ENCODE measurements at regions not wholly inside any gene's neighbourhood (a gene's known extent, or its start where the extent isn't known, plus 50 kb on each side); places are given as distances from the start of the nearest gene placed in this dataset.
A peak's percentile ranks its signal among the peaks of the same experiment; 100 is the strongest.

DNA sequence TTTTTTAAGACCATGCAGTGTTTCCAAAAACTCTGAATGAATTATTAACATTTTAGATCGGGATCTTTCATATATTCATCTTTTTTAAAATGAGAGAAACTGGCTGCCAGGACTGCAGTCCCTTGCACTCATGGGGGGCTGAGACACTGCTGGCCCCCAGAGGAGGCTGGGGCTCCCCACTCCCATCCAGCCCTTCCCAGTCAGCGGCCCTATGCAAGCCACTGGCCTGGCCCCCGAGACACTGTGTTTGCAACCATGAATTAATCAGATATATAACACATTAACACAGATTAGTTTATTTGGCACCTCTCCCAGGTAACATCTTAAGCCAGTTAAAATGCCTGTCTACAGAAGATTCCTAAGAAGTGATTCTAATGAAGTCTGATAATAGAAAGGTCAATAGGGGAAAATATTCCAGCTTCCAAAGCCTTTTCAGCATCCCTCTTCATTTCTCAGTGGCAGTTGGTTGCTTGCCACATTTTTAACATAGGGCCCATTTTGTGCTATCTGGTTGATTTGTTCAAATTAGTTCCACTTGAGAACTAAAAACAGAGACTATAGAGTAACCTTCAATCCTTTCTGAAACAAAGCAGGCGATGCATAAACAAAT is 184.4 kb upstream of the FBXL4 start (continued):
- no peak for TF ChIP-seq TAF1 (IDR thresholded peaks at IDR 0.05; ENCODE audit: control insufficient read depth, extremely low read depth, insufficient read depth, low read length, severe bottlenecking)
- no peak for TF ChIP-seq ZNF444 (CRISPR knock-in tag; IDR thresholded peaks at IDR 0.05)
- TF ChIP-seq NCOA2 (IDR thresholded peaks at IDR 0.05; ENCODE audit: partially characterized antibody in 2 of 2): no peak

DNA sequence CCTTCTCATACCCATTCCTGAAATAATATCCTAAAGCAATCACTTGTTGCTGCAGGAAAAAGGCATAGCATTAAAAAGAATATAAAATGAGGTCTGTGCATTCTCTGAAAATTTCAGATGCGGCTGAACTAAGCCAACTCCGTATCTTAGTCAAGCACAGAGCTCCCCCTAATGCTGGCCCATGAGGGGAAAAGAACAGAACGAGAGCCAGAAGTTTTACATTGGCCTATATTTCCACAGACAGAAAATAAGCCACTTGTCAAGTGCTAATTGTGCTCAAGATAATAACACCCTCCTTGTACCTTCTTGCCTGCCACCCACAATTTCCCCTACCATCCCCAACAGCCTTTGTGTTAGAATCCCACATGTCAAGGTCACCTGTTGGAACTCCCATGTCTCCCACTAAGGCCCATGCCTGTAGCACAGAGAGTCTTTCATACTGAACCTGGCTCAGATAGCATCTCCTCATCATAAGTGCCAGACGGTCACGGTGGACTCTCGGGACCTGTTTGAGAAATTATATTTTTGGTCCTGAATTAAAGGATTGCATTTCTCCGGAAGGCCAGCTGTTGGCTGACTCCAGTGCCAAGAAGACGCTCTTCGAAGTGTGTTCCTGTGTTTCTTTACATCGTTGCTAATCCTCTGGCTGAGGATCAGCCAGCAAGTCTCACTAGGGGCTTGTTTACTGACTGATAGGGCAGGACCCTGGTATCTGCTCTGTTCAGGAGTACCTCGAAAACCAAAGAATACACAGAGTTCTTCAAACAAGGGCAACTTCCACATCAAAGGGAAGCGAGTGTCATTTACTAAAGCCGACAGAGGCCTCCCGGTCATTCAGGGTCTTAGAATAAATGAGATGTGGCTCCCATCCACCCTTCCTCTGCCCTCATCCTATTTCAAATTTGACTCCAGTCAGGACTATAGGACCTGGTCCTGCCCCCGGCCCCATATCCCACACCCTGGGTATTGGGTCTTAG is 183.4 kb upstream of the FBXL4 start:
- no peaks in the 10 kb centered on the region for H3K4me1 ChIP-seq (replicated peaks in 1 of 2; ENCODE audit: control insufficient read depth in 2 of 2, insufficient read depth in 2 of 2, low read length in 2 of 2)
- H3K36me3 ChIP-seq (ENCODE audit: control insufficient read depth, insufficient read depth, low read length): no peaks in the 10 kb centered on the region
- in situ Hi-C loops (cut with MboI) (no loop called here), intact Hi-C loops (cut with micrococcal nuclease) (no loop called here)
- no peak overlapping the region for H3K4me3 ChIP-seq
- H3K79me2 ChIP-seq (ENCODE audit: control insufficient read depth, insufficient read depth, low read length): no peaks in the 10 kb centered on the region
- TF ChIP-seq RAD21 (CRISPR knock-in tag; conservative IDR thresholded peaks at IDR 0.05 in 1 of 2, IDR thresholded peaks at IDR 0.05 in 1 of 2) (peak in 1 of 2 experiments; percentile 32; a peak in 2 of 4 replicates), ZNF668 (CRISPR knock-in tag; IDR thresholded peaks at IDR 0.05) (no peak)
- TF ChIP-seq, protein P1, sequence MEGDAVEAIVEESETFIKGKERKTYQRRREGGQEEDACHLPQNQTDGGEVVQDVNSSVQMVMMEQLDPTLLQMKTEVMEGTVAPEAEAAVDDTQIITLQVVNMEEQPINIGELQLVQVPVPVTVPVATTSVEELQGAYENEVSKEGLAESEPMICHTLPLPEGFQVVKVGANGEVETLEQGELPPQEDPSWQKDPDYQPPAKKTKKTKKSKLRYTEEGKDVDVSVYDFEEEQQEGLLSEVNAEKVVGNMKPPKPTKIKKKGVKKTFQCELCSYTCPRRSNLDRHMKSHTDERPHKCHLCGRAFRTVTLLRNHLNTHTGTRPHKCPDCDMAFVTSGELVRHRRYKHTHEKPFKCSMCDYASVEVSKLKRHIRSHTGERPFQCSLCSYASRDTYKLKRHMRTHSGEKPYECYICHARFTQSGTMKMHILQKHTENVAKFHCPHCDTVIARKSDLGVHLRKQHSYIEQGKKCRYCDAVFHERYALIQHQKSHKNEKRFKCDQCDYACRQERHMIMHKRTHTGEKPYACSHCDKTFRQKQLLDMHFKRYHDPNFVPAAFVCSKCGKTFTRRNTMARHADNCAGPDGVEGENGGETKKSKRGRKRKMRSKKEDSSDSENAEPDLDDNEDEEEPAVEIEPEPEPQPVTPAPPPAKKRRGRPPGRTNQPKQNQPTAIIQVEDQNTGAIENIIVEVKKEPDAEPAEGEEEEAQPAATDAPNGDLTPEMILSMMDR (IDR thresholded peaks at IDR 0.05 in 2 of 3, conservative IDR thresholded peaks at IDR 0.05 in 1 of 3; ENCODE audit: insufficient read depth in 2 of 3, low read depth in 1 of 3, low read length in 3 of 3): 0 out of 6 replicates have a peak, but pooled peaks of 1 of the 3 experiments have one; percentile 22
- TF ChIP-seq, protein P2, sequence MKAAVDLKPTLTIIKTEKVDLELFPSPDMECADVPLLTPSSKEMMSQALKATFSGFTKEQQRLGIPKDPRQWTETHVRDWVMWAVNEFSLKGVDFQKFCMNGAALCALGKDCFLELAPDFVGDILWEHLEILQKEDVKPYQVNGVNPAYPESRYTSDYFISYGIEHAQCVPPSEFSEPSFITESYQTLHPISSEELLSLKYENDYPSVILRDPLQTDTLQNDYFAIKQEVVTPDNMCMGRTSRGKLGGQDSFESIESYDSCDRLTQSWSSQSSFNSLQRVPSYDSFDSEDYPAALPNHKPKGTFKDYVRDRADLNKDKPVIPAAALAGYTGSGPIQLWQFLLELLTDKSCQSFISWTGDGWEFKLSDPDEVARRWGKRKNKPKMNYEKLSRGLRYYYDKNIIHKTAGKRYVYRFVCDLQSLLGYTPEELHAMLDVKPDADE (conservative IDR thresholded peaks at IDR 0.05; ENCODE audit: control insufficient read depth, low read depth, low read length): no peak
- H4K20me1 ChIP-seq (replicated peaks; ENCODE audit: control insufficient read depth, insufficient read depth, low read length): no peaks in the 10 kb centered on the region
- H3K9ac ChIP-seq (ENCODE audit: insufficient read depth in 1 of 2, low read depth in 2 of 2, low read length in 2 of 2): no peak overlapping the region
- no peaks in the 10 kb centered on the region for H3K9me3 ChIP-seq (replicated peaks; ENCODE audit: control insufficient read depth, insufficient read depth, low read depth, low read length)
- no peak overlapping the region for H3K4me2 ChIP-seq (ENCODE audit: insufficient read depth, low read length)
- H2AFZ ChIP-seq (ENCODE audit: low read depth, low read length): no peak overlapping the region
- CTCF ChIA-PET (ENCODE audit: low intra/inter-chr PET ratio): interaction anchor here (0.9 kb wide), 1 partner anchor 354 kb away, joined by 3 read pairs; no protein-coding TSS in a partner anchor
- POLR2A ChIA-PET: interaction anchor here (0.6 kb wide), 1 partner anchor 18 kb away, joined by 3 read pairs; no protein-coding TSS in a partner anchor
- ATAC-seq (no peak; the same call in 2 of the 3 replicates), FAIRE-seq (no peak), DNase-seq (ENCODE audit: extremely low read depth in 1 of 4, low spot score in 3 of 4) (no peak)
- BruUV-seq (replicated peaks): no TSS peak
- H3K27ac ChIP-seq (ENCODE audit: extremely low read depth, low read depth, low read length): no peak overlapping the region
- peaks cover 5 to 13% of the 10 kb centered on the region in 2 experiments for H3K27me3 ChIP-seq (ENCODE audit: control insufficient read depth in 2 of 2, insufficient read depth in 2 of 2, low read length in 2 of 2)
- 0% methylated on average over 15 of the region's 15 CpGs for WGBS (ENCODE audit: insufficient coverage, low coverage, missing lambda C conversion rate)
- H3K9me1 ChIP-seq (ENCODE audit: control insufficient read depth, insufficient read depth, low read length): no peaks in the 10 kb centered on the region

Data from K562 (cell line).